Activated CD8-positive, alpha-beta T cell treated with anti-CD3 and anti-CD28 coated beads for 36 hours (primary cell): ENCODE measurements at regions not wholly inside any gene's neighbourhood (a gene's known extent, or its start where the extent isn't known, plus 50 kb on each side); places are given as distances from the start of the nearest gene placed in this dataset.

ENCODE experiments used
- ATAC-seq: fragments of 200-7000 bp; cut with Tn5 transposase; one replicate; pipeline ENCODE4 v1.10.0; 2021; ENCODE audit warnings: mild to moderate bottlenecking, moderate library complexity
- CTCF ChIA-PET: fragments of 350-600 bp; sonication (Branson Sonifier 250); formaldehyde crosslinking; loops from one replicate; lab custom pipeline; 2021; ENCODE audit warnings: antibody characterized with exemption; lab: Charles Lee
- POLR2A ChIA-PET: fragments of 350-600 bp; sonication (Branson Sonifier 250); formaldehyde crosslinking; loops from one replicate; lab custom pipeline; 2021; ENCODE audit warnings: antibody characterized with exemption; lab: Charles Lee
- DNase-seq: peaks from one replicate; pipeline ENCODE4 v3.0.0-alpha.2; 2020
- H3K27ac Mint-ChIP-seq: one replicate; pipeline ENCODE4 v1.8.0; 2021; ENCODE audit warnings: mild to moderate bottlenecking, mixed read lengths
- H3K27me3 Mint-ChIP-seq: one replicate; pipeline ENCODE4 v1.8.0; 2021; ENCODE audit warnings: mixed read lengths
- H3K36me3 Mint-ChIP-seq: one replicate; pipeline ENCODE4 v1.8.0; 2021; ENCODE audit warnings: low read depth, mixed read lengths
- H3K4me1 Mint-ChIP-seq: one replicate; pipeline ENCODE4 v1.8.0; 2021; ENCODE audit warnings: low read depth, mixed read lengths
- H3K4me3 Mint-ChIP-seq: one replicate; pipeline ENCODE4 v1.8.0; 2021; ENCODE audit warnings: mild to moderate bottlenecking, moderate library complexity, mixed read lengths
- H3K9me3 Mint-ChIP-seq: one replicate; pipeline ENCODE4 v1.8.0; 2021; ENCODE audit warnings: mixed read lengths
- CTCF ChIP-seq: fragments of 200-600 bp; IDR thresholded peaks from one replicate; pipeline ENCODE4 v1.8.0; 2022; ENCODE audit warnings: antibody characterized with exemption, mild to moderate bottlenecking
- intact Hi-C: fragments of 100-400 bp; cut with micrococcal nuclease; formaldehyde crosslinking; loops from one replicate; pipeline ENCODE4 v1.10.0; 2022

- H3K9me3 Mint-ChIP-seq: peaks cover 2% of the 10 kb centered on the region
- no peak for DNase-seq
- H3K36me3 Mint-ChIP-seq: no peaks in the 10 kb centered on the region
- intact Hi-C loops: no loop called here
- H3K4me1 Mint-ChIP-seq: no peaks in the 10 kb centered on the region
- ChIA-PET POLR2A (no interaction called here), CTCF (no interaction called here)
- no peaks in the 10 kb centered on the region for H3K27me3 Mint-ChIP-seq
- no peak overlapping the region for H3K4me3 Mint-ChIP-seq
- no peak for ATAC-seq
- TF ChIP-seq CTCF: no peak
- H3K27ac Mint-ChIP-seq: no peak overlapping the region
These were observed 824.9 kb downstream of the DCDC2C start for GRCh38 chr2:4528246-4528645.

- no peak overlapping the region for H3K27ac Mint-ChIP-seq
- H3K36me3 Mint-ChIP-seq: no peaks in the 10 kb centered on the region
- H3K27me3 Mint-ChIP-seq: no peaks in the 10 kb centered on the region
- ChIA-PET CTCF (no interaction called here), POLR2A (no interaction called here)
- DNase-seq: no peak
- intact Hi-C loops: no loop called here
- no peak for TF ChIP-seq CTCF
- H3K9me3 Mint-ChIP-seq: peaks cover 2% of the 10 kb centered on the region
- H3K4me1 Mint-ChIP-seq: no peaks in the 10 kb centered on the region
- no peak overlapping the region for H3K4me3 Mint-ChIP-seq
- ATAC-seq: no peak
These were observed 825.4 kb downstream of the DCDC2C start for GRCh38 chr2:4528773-4529172.

- H3K27ac Mint-ChIP-seq: no peak overlapping the region
- H3K27me3 Mint-ChIP-seq: no peaks in the 10 kb centered on the region
- no peaks in the 10 kb centered on the region for H3K36me3 Mint-ChIP-seq
- intact Hi-C loops: no loop called here
- POLR2A ChIA-PET: no interaction called here
- ATAC-seq (no peak), DNase-seq (no peak)
- CTCF ChIA-PET: no interaction called here
- no peaks in the 10 kb centered on the region for H3K4me1 Mint-ChIP-seq
- no peak for TF ChIP-seq CTCF
- H3K4me3 Mint-ChIP-seq: no peak overlapping the region
- peaks cover 2% of the 10 kb centered on the region for H3K9me3 Mint-ChIP-seq
These were observed 826.4 kb downstream of the DCDC2C start for GRCh38 chr2:4529738-4530137.

- H3K9me3 Mint-ChIP-seq: peaks cover 2% of the 10 kb centered on the region
- CTCF ChIA-PET: no interaction called here
- TF ChIP-seq CTCF: no peak
- no peak overlapping the region for H3K4me3 Mint-ChIP-seq
- intact Hi-C loops: no loop called here
- no peaks in the 10 kb centered on the region for H3K4me1 Mint-ChIP-seq
- ATAC-seq (no peak), DNase-seq (no peak)
- no peaks in the 10 kb centered on the region for H3K27me3 Mint-ChIP-seq
- H3K27ac Mint-ChIP-seq: no peak overlapping the region
- no peaks in the 10 kb centered on the region for H3K36me3 Mint-ChIP-seq
- POLR2A ChIA-PET: no interaction called here
These were observed 826.9 kb downstream of the DCDC2C start for GRCh38 chr2:4530231-4530630.

GRCh38 chr2:4533806-4534205, 830.4 kb downstream of the DCDC2C start:
- Mint-ChIP-seq H3K36me3 (no peaks in the 10 kb centered on the region), H3K27me3 (no peaks in the 10 kb centered on the region), H3K27ac (no peak overlapping the region), H3K9me3 (peaks cover 5% of the 10 kb centered on the region), H3K4me1 (no peaks in the 10 kb centered on the region), H3K4me3 (no peak overlapping the region)
- TF ChIP-seq CTCF: no peak
- ATAC-seq (no peak), DNase-seq (no peak)
- intact Hi-C loops: no loop called here
- CTCF ChIA-PET: no interaction called here
- POLR2A ChIA-PET: no interaction called here
